MCF 10A (cell line): ENCODE measurements at regions not wholly inside any gene's neighbourhood (a gene's known extent, or its start where the extent isn't known, plus 50 kb on each side); places are given as distances from the start of the nearest gene placed in this dataset.

Experiments
- BruUV-seq: library from RNA; stranded (reverse); fragments of 400-500 nt; replicated peaks from 2 replicates; lab custom pipeline; 2021; lab: Mats Ljungman, UMichigan
- CTCF ChIA-PET: fragments of 300-600 bp; sonication (Branson Sonifier 250); formaldehyde crosslinking; extraction: SDS; loops from one replicate; lab custom pipeline; 2021; ENCODE audit warnings: antibody characterized with exemption, inconsistent platforms; lab: Yijun Ruan, JAX
- POLR2A ChIA-PET: fragments of 300-600, 350-650 bp; sonication (Branson Sonifier 250); formaldehyde crosslinking; extraction: SDS; loops from one replicate; lab custom pipeline; 2020; ENCODE audit warnings: antibody characterized with exemption, inconsistent platforms; lab: Yijun Ruan, JAX
- DNase-seq: peaks from one replicate; pipeline ENCODE4 v3.0.0-alpha.2; 2018; ENCODE audit not compliant: unreplicated experiment
- H3K27ac Mint-ChIP-seq: one replicate; pipeline ENCODE4 v1.8.0; 2022; ENCODE audit warnings: mild to moderate bottlenecking, low read depth, mixed read lengths; ENCODE audit not compliant: unreplicated experiment
- H3K27me3 Mint-ChIP-seq: one replicate; pipeline ENCODE4 v1.8.0; 2022; ENCODE audit warnings: mixed read lengths; ENCODE audit not compliant: insufficient read depth, unreplicated experiment
- H3K36me3 Mint-ChIP-seq: one replicate; pipeline ENCODE4 v1.8.0; 2022; ENCODE audit warnings: mild to moderate bottlenecking, moderate library complexity, mixed read lengths; ENCODE audit not compliant: insufficient read depth, unreplicated experiment
- H3K4me1 Mint-ChIP-seq: one replicate; pipeline ENCODE4 v1.8.0; 2022; ENCODE audit warnings: mixed read lengths; ENCODE audit not compliant: insufficient read depth, unreplicated experiment
- H3K4me3 Mint-ChIP-seq: one replicate; pipeline ENCODE4 v1.8.0; 2022; ENCODE audit warnings: mild to moderate bottlenecking, moderate library complexity, mixed read lengths; ENCODE audit not compliant: unreplicated experiment
- H3K9me3 Mint-ChIP-seq: one replicate; pipeline ENCODE4 v1.8.0; 2022; ENCODE audit warnings: mixed read lengths; ENCODE audit not compliant: unreplicated experiment
- intact Hi-C: fragments of 100-400 bp; cut with micrococcal nuclease; formaldehyde crosslinking; loops from 2 replicates; pipeline ENCODE4 v1.14.1; 2022
- TF ChIP-seq, protein P1 (sequence below): fragments of 200-600 bp; IDR thresholded peaks from one replicate; pipeline ENCODE4 v1.8.0; 2022; ENCODE audit warnings: antibody characterized with exemption, mild to moderate bottlenecking; ENCODE audit not compliant: unreplicated experiment

DNA sequence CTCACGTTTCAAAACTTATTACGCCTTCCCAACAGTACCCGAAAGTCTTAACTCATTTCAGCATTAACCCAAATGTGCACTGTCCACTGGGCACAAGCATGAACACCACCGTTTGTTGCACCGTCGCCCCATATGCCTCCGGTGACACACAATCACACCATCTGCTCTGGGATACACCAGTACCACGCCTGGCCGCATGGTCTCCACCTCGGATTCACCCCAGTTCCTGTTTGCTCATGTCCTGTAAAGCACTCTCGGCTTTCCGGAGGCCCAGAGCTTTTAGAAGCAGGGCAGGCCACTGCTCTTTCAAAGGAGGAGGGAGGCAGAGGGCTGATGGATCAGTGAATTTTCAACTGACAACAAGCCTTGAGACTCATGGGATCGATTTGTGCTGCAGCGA, 1570.0 kb upstream of the DEFB115 start:
- ChIA-PET POLR2A (no interaction called here), CTCF (no interaction called here)
- no peak for DNase-seq
- H3K27me3 Mint-ChIP-seq: no peaks in the 10 kb centered on the region
- no peaks in the 10 kb centered on the region for H3K36me3 Mint-ChIP-seq
- TF ChIP-seq, protein P1, sequence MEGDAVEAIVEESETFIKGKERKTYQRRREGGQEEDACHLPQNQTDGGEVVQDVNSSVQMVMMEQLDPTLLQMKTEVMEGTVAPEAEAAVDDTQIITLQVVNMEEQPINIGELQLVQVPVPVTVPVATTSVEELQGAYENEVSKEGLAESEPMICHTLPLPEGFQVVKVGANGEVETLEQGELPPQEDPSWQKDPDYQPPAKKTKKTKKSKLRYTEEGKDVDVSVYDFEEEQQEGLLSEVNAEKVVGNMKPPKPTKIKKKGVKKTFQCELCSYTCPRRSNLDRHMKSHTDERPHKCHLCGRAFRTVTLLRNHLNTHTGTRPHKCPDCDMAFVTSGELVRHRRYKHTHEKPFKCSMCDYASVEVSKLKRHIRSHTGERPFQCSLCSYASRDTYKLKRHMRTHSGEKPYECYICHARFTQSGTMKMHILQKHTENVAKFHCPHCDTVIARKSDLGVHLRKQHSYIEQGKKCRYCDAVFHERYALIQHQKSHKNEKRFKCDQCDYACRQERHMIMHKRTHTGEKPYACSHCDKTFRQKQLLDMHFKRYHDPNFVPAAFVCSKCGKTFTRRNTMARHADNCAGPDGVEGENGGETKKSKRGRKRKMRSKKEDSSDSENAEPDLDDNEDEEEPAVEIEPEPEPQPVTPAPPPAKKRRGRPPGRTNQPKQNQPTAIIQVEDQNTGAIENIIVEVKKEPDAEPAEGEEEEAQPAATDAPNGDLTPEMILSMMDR: no peak
- no TSS peak for BruUV-seq
- no peak overlapping the region for H3K4me3 Mint-ChIP-seq
- intact Hi-C loops: no loop called here
- H3K9me3 Mint-ChIP-seq: peaks cover 21% of the 10 kb centered on the region
- no peak overlapping the region for H3K27ac Mint-ChIP-seq
- no peaks in the 10 kb centered on the region for H3K4me1 Mint-ChIP-seq

- no peak for DNase-seq
- H3K27ac Mint-ChIP-seq: no peak overlapping the region
- no peaks in the 10 kb centered on the region for H3K4me1 Mint-ChIP-seq
- ChIA-PET CTCF (interaction anchor here (0.6 kb wide), 1 partner anchor 1566 kb away, joined by 3 read pairs; no protein-coding TSS in a partner anchor), POLR2A (no interaction called here)
- H3K27me3 Mint-ChIP-seq: no peaks in the 10 kb centered on the region
- TF ChIP-seq, protein P1: no peak
- BruUV-seq: no TSS peak
- no peaks in the 10 kb centered on the region for H3K36me3 Mint-ChIP-seq
- H3K4me3 Mint-ChIP-seq: no peak overlapping the region
- H3K9me3 Mint-ChIP-seq: peaks cover 20% of the 10 kb centered on the region
- intact Hi-C loops: no loop called here
Measured at GRCh38 chr20:29689411-29690225, 1567.8 kb upstream of the DEFB115 start.

DNA sequence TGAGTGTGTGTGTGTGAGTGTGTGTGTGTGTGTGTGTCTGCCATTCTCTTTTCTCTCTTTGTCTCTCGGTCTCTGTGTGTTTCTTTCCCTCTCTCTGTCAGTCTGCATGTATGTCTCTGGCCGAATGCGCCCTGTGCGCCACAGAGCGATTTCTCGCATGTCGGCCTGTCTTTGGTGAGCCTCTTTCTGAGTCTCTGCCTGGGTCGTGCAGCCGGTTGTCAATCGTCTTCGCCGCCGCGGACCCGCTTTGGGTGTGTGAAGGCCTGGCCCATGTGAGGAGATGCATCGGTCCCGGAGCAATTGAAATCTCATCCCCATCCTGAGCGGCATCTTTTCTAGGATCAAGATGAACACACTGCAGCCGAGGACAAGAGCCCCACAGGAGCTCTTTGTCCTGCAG, 1567.2 kb upstream of the DEFB115 start:
- CTCF ChIA-PET: no interaction called here
- intact Hi-C loops: no loop called here
- H3K36me3 Mint-ChIP-seq: no peaks in the 10 kb centered on the region
- no peak overlapping the region for H3K4me3 Mint-ChIP-seq
- BruUV-seq: no TSS peak
- no peak for DNase-seq
- TF ChIP-seq, protein P1: no peak
- no peaks in the 10 kb centered on the region for H3K27me3 Mint-ChIP-seq
- no peak overlapping the region for H3K27ac Mint-ChIP-seq
- peaks cover 20% of the 10 kb centered on the region for H3K9me3 Mint-ChIP-seq
- POLR2A ChIA-PET: no interaction called here
- no peaks in the 10 kb centered on the region for H3K4me1 Mint-ChIP-seq

DNA sequence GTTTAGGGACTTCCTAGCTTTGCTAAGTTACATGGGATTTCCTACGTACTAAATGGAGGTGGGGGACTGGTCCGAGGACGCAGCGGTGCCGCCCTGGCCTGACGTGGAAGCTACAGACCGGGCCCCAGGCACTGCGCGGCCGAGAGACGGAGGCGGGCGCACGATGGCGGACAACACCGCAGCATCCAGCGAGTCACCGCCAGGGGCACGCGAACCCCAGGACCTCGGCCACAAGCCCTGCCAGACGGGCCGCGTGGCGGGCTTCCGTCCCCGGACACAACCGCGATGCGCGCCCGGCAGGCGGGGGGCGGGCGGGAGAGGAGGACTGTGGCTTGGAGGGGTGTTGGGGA, 1516.9 kb upstream of the DEFB115 start:
- intact Hi-C loops: no loop called here
- no peaks in the 10 kb centered on the region for H3K27me3 Mint-ChIP-seq
- ChIA-PET POLR2A (no interaction called here), CTCF (no interaction called here)
- peaks cover 5% of the 10 kb centered on the region for H3K36me3 Mint-ChIP-seq
- DNase-seq: no peak
- TF ChIP-seq, protein P1: no peak
- H3K27ac Mint-ChIP-seq: no peak overlapping the region
- H3K4me1 Mint-ChIP-seq: no peaks in the 10 kb centered on the region
- BruUV-seq: no TSS peak
- H3K4me3 Mint-ChIP-seq: no peak overlapping the region
- H3K9me3 Mint-ChIP-seq: no peaks in the 10 kb centered on the region
